GM21381 (cell line): ENCODE measurements at regions not wholly inside any gene's neighbourhood (a gene's known extent, or its start where the extent isn't known, plus 50 kb on each side); places are given as distances from the start of the nearest gene placed in this dataset.

ENCODE experiments used
- ATAC-seq: cut with Tn5 transposase; IDR thresholded peaks from one replicate; pipeline ENCODE4 v1.9.1; 2021; ENCODE audit warnings: mild to moderate bottlenecking, moderate library complexity; ENCODE audit not compliant: unreplicated experiment

DNA sequence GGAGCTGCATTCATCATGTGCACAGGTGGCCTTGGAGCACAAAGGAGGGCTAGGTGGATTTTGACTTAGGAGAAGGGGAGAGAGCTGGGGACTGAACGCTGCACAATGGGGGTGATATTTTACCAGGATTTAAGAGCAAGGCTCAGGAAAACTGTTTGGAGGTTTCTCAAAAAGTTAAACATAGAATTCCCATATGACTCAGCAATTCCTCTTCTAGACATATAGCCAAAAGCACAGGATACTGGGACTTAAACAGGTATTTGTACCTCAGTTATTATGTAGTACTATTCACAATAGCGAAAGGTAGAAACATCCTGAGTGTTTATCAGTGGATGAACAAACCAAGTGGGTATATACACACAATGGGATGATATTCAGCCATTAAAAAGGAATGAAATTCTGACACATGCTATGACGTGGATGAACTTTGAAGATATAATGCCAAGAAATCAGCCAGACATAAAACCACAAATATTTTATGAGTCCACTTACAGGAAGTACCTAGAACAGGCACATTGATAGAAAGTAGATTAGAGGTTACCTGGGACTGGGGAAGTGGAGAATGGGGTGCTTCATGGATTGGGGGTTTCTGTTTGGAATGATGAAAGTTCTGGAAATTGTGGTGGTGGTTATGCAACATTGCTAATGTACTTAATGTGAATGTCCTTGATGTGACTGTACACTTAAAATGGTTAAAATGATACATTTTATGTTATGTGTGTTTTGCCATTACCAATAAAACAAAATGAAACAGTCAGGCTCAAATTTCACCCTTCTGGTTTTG lies 216.9 kb downstream of the HAUS1 start:
- no peak for ATAC-seq

- ATAC-seq = no peak
Measured at GRCh38 chr18:46321955-46322354, 217.8 kb downstream of the HAUS1 start.

DNA sequence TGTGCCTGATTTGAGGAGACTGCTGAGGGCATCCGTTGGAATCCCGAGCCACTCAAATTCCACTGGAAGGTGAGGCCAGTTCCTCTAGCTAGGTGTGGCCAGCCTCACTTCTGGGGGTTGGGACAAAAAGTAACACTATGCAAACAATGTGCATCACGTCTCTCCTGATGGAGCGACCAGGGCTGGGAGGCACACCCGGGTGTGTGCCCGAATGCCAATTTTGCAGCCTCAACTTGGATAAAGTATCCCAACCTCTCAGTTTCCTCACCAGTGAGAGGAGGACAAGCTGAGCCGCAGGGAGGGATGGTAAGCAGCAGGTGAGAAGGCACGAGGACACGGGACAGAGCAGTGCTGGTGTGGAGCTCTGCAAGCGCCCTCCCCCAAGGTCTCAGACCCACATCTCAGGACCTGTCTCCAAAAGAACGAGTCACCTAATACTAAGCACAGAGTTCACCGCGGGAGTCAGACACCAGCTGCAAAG lies 218.3 kb downstream of the HAUS1 start:
- ATAC-seq = no peak

- ATAC-seq = no peak
Measured at GRCh38 chr18:46322941-46323340, 218.8 kb downstream of the HAUS1 start.

DNA sequence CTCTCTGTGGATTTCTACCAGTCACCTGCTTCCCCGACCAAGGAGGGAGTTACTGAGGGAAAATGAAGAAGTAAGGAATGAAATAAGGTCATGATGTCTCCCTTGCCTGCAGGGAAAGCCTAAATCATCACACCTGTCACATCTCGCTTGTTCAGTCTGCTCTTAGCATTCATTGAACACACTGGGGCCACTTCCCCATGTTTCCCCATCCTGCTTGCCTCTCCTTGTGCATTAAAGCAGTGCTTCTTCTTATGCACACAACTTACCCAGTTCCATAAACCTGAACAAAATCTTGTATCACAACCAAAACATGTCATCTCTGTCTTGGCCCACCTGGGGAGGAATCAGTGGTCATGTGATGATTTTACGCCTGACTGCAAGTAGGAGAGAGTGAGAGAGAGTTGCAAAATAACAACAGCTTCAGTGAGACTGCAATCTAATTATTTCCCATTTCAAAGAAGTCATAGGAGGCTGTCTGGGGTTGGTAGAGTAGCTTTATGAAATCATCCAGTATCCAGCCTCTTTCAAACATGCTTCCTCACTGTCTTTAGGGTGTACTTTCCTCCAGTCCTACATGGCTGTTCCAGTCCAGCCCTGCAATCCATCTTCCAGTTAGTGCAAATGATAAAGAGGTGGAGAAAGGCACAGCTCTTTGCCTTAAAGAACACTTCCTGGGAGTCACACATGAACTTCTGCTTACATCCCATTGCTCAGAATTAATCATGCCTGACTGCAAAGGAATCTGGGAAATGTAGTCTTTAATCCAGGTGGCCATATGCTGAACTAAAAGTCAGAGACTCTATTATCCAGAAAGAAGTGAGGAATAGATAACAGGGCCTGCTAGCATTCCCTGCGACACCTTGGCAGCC lies 220.1 kb downstream of the HAUS1 start:
- ATAC-seq = no peak

DNA sequence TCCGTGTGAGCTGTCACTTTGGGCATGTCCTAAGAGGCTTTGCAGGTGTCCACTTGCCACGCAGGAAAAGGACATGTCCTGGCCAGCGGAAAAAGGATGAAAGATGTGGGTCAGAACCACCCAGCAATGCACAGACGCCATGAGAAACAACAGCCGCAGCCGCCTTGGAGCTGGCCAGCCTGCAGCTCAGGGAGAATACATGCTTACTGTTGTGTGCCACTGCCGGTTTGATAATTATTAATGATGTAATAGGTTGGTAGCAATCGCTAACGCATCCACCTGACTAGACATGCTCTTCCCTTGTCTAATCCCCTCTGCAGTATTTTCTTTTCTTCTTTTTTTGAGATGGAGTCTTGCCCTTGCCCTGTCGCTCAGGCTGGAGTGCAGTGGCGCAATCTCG lies 221.7 kb downstream of the HAUS1 start:
- no peak for ATAC-seq

GRCh38 chr18:46329736-46330246 lies 225.6 kb downstream of the HAUS1 start:
- no peak for ATAC-seq

GRCh38 chr18:46331316-46331715 lies 227.1 kb downstream of the HAUS1 start:
- no peak for ATAC-seq

DNA sequence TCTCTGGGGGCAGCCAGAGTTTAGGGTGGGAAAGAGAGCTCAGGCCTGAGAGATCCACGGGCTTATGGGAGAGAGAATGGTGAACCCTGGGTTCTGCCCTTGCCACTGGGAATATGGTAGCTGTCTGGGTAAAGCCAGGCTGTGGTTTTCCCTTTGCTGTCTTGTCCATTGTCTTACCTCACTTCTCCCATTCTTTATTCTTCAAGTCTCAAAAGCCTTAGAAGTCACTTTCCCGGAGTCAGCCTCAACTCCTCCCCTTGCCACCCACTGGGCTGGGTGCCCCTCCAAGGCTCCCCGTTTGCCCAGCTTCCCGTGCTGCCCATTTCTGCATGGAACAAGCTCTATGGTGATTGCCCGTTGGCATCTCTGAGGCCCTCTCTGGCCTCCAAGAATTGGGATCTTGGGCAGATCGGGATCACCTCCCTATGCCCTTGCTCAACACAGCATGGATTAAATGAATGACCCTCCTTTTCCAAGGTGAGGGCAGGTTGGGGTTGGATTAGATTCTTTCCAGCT lies 228.2 kb downstream of the HAUS1 start:
- no peak for ATAC-seq

- no peak for ATAC-seq
Measured at GRCh38 chr18:46332921-46333341, 228.7 kb downstream of the HAUS1 start.

GRCh38 chr18:46333431-46334135 lies 229.4 kb downstream of the HAUS1 start:
- no peak for ATAC-seq

DNA sequence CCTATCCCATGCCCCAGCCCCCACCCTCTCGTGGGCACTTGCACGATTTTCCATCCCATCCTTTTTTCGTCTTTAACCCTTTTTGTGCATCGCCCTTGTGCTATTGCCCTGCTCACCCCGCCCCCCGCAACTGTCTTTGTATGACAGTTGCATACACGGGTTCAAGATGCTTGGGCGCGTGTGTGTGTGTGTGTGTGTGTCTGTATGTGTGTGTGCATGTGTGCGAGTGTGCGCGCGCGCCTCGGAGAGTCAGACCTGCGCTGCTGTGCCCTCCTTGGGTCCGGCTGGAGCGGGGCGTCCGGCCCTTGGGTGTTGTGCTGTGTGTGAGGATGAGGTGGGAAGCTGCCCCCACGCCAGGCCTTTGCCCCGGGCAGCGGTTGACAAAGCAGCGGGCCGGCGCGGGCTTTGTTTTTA lies 230.7 kb downstream of the HAUS1 start:
- ATAC-seq = no peak

GRCh38 chr18:46335534-46336101 lies 231.4 kb downstream of the HAUS1 start:
- ATAC-seq = no peak

DNA sequence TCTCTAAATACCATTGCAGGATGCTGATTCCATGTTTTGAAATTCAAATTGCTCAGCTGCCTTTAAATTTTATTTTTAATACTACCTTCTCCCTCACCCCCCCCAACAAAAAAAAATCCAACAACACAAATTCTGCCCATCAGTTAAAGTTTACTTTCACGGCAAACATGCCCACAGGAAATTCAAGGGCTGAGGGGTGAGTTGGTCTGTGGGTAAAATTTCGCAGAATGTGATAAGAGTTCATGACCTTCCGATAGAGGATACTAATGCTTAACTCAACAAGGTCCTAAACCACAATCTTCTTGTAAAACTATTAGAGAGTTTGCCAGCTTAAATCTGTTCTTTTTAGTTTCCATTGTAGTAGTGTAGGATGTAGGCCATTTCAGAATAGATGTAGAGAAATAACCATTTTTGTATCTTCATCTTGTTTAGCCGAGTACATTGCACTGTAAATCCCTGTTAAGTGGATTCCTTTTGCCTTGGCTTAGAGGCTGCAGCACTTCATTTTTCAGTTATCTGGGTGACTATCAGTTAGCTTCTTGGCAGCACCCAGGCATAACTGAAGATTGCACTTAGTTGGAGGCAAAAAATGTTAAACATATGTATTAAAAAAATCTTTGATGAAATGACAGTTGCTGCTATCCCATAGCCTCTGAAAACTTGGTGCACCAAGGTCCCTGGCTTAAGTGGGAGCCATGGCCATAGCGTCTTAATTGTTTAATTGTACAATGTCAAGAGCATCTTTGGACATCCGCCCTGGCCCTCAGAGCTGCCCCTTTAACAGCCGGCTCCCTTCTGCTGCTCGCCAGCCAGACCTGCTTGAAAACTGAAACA lies 232.3 kb downstream of the HAUS1 start:
- ATAC-seq = no peak

GRCh38 chr18:46337271-46337670 lies 233.1 kb downstream of the HAUS1 start:
- ATAC-seq = no peak

DNA sequence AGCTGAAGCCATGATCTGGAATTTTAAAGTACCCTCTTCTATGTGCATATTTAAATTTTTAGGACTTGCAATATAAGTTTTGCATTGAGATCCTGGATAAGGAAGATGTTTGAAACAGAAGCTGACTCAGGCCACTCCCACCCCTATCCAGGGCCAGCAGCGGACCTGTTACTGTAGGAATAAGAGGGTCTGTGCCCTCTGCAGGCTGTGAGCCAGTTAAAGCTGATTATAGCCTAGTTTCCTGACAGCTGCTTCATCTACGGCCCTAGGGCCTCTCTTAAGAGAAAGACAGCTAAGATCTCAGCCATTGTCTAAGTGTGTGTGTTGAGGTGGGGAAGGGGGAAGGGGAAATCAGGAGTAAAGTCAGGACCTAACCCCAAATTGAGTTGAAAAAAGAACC lies 234.0 kb downstream of the HAUS1 start:
- ATAC-seq = no peak

GRCh38 chr18:46338766-46339165 lies 234.6 kb downstream of the HAUS1 start:
- ATAC-seq = no peak

DNA sequence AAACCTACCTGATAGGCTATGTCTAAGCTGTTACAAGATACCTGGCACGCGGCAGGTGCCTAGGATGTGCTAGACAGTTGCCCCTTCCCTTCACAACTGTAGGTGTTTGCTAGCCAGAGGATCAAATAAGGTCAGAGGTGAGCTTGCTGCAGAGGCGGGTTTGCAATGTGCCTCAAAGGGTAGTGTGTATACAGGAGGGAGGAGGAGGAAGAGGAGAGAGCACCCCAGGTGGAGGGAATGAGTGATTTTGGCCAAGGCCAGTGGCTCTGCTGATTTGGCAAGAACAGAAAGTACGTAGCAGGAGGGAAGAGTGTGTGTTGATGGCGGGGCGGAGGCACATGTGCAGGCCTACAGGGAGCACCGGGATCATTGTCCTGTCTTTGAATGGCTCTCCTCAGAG lies 236.5 kb downstream of the HAUS1 start:
- ATAC-seq = no peak

- ATAC-seq = no peak
Measured at GRCh38 chr18:46341986-46342525, 237.9 kb downstream of the HAUS1 start.
